ENCODE measurements at regions not wholly inside any gene's neighbourhood (a gene's known extent, or its start where the extent isn't known, plus 50 kb on each side); places are given as distances from the start of the nearest gene placed in this dataset.

- TF ChIP-seq POLR2AphosphoS5 (IDR thresholded peaks at IDR 0.05; ENCODE audit: low read depth) (no peak), REST (IDR thresholded peaks at IDR 0.05; ENCODE audit: insufficient replicate concordance, low read depth) (no peak), GABPA (IDR thresholded peaks at IDR 0.05; ENCODE audit: low read depth) (no peak)
Observed at GRCh38 chr3:153063337-153063736, 98.7 kb upstream of the RAP2B start.
